Left ventricle myocardium inferior (tissue), 1 donor: ENCODE measurements at regions not wholly inside any gene's neighbourhood (a gene's known extent, or its start where the extent isn't known, plus 50 kb on each side); places are given as distances from the start of the nearest gene placed in this dataset.

Experiments
- DNase-seq: peaks from one replicate; pipeline ENCODE4 v3.0.0-alpha.2; 2020
- H3K27ac ChIP-seq: fragments of 200-600 bp; replicated peaks from 2 replicates; pipeline ENCODE4 v1.8.0; 2021
- H3K27me3 ChIP-seq: fragments of 200-600 bp; 2 replicates; pipeline ENCODE4 v1.8.0; 2021; ENCODE audit warnings: low read depth
- H3K36me3 ChIP-seq: fragments of 200-600 bp; 2 replicates; pipeline ENCODE4 v1.8.0; 2021
- H3K4me1 ChIP-seq: fragments of 200-600 bp; 2 replicates; pipeline ENCODE4 v1.8.0; 2021
- H3K4me3 ChIP-seq: fragments of 200-600 bp; 2 replicates; pipeline ENCODE4 v1.8.0; 2021; ENCODE audit warnings: mild to moderate bottlenecking, moderate library complexity
- H3K9me3 ChIP-seq: fragments of 200-600 bp; replicated peaks from 2 replicates; pipeline ENCODE4 v1.8.0; 2021
- intact Hi-C: fragments of 100-400 bp; cut with micrococcal nuclease; formaldehyde crosslinking; loops from one replicate; pipeline ENCODE4 v1.11.0; 2022
- TF ChIP-seq, protein P1 (sequence below): fragments of 200-600 bp; IDR thresholded peaks from 2 replicates; pipeline ENCODE4 v1.8.0; 2021; ENCODE audit warnings: antibody characterized with exemption, mild to moderate bottlenecking, borderline replicate concordance
- donor health status: DM: no; HTN: yes; CAD: no; lungs with severe emphysema.

DNA sequence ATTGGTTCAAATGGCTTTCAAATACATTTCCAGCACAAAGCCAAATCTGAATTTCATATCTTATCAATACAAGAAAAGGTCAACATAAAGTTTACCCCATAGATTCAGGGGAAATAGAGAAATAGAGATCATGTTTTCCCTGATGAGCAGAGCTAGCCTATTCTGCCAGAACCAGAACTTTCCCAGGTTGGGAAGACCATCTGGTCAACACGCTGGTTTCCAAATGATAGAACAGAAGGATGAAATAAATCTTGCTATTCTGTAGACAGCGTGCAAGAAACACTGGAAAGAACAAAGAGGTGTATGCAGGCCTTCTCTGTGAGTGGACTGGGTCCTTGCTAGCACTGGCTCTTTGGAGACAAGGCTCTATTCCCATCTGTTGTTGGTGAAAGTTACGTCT is 350.6 kb downstream of the NDFIP2 start:
- Histone ChIP-seq H3K27ac (no peak overlapping the region), H3K9me3 (no peaks in the 10 kb centered on the region), H3K36me3 (no peaks in the 10 kb centered on the region), H3K4me1 (peaks cover 13% of the 10 kb centered on the region), H3K4me3 (no peak overlapping the region), H3K27me3 (no peaks in the 10 kb centered on the region)
- intact Hi-C loops = no loop called here
- DNase-seq = no peak
- TF ChIP-seq, protein P1, sequence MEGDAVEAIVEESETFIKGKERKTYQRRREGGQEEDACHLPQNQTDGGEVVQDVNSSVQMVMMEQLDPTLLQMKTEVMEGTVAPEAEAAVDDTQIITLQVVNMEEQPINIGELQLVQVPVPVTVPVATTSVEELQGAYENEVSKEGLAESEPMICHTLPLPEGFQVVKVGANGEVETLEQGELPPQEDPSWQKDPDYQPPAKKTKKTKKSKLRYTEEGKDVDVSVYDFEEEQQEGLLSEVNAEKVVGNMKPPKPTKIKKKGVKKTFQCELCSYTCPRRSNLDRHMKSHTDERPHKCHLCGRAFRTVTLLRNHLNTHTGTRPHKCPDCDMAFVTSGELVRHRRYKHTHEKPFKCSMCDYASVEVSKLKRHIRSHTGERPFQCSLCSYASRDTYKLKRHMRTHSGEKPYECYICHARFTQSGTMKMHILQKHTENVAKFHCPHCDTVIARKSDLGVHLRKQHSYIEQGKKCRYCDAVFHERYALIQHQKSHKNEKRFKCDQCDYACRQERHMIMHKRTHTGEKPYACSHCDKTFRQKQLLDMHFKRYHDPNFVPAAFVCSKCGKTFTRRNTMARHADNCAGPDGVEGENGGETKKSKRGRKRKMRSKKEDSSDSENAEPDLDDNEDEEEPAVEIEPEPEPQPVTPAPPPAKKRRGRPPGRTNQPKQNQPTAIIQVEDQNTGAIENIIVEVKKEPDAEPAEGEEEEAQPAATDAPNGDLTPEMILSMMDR = no peak

GRCh38 chr13:79830945-79831344 is 350.0 kb downstream of the NDFIP2 start:
- no peak overlapping the region for H3K27ac ChIP-seq
- no peaks in the 10 kb centered on the region for H3K9me3 ChIP-seq
- H3K27me3 ChIP-seq = no peaks in the 10 kb centered on the region
- no peaks in the 10 kb centered on the region for H3K36me3 ChIP-seq
- peaks cover 13% of the 10 kb centered on the region for H3K4me1 ChIP-seq
- intact Hi-C loops = no loop called here
- no peak overlapping the region for H3K4me3 ChIP-seq
- TF ChIP-seq, protein P1 = no peak
- DNase-seq = no peak

- TF ChIP-seq, protein P1 = no peak
- intact Hi-C loops = no loop called here
- Histone ChIP-seq H3K9me3 (no peaks in the 10 kb centered on the region), H3K27ac (no peak overlapping the region), H3K36me3 (no peaks in the 10 kb centered on the region), H3K4me1 (peaks cover 13% of the 10 kb centered on the region), H3K4me3 (no peak overlapping the region), H3K27me3 (no peaks in the 10 kb centered on the region)
- DNase-seq = no peak
These were observed 349.5 kb downstream of the NDFIP2 start for GRCh38 chr13:79830426-79830825.

- Histone ChIP-seq H3K27me3 (no peaks in the 10 kb centered on the region), H3K4me1 (peaks cover 13% of the 10 kb centered on the region), H3K4me3 (no peak overlapping the region), H3K27ac (no peak overlapping the region), H3K9me3 (no peaks in the 10 kb centered on the region), H3K36me3 (no peaks in the 10 kb centered on the region)
- TF ChIP-seq, protein P1 = no peak
- no peak for DNase-seq
- intact Hi-C loops = no loop called here
These were observed 348.9 kb downstream of the NDFIP2 start for GRCh38 chr13:79829880-79830279.

DNA sequence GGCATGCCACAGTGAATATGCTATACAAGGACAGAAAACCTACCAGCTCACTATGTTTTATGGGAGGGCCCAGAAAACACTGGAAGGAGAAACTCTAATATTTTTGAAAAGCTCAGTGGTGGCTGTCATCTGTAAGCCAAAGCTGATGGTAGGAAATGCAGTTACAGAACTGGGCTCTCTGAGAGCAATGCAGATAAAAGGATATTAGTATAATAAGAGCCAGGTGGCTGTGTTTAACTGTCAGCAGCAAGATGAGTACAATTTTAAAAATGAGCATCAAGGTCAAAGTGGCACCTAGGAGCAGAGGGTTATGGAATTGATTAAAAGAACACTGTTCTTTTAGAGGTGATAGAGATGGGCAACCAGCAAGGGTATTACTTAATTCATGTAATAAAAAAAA is 345.0 kb downstream of the NDFIP2 start:
- intact Hi-C loops = no loop called here
- Histone ChIP-seq H3K4me3 (no peak overlapping the region), H3K9me3 (no peaks in the 10 kb centered on the region), H3K27me3 (no peaks in the 10 kb centered on the region), H3K27ac (no peak overlapping the region), H3K4me1 (no peaks in the 10 kb centered on the region), H3K36me3 (no peaks in the 10 kb centered on the region)
- DNase-seq = no peak
- TF ChIP-seq, protein P1 = no peak

DNA sequence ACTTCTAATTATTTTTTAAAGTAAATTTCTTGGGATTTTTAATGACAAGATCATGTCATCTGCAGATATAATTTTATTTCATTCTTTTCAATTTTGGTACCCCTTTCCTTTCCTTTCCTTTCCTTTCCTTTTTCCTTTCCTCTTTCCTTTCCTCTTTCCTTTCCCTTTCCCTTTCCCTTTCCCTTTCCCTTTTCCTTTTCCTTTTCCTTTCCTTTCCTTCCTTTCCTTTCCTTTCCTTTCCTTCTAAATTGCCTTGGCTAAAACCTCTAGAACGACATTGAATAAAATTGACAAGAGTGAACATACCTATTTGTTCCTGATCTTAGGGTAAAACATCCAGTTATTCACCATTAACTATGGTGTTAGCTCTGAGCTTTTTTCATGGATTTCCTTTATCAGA is 334.1 kb downstream of the NDFIP2 start:
- intact Hi-C loops = no loop called here
- TF ChIP-seq, protein P1 = no peak
- Histone ChIP-seq H3K36me3 (no peaks in the 10 kb centered on the region), H3K27me3 (no peaks in the 10 kb centered on the region), H3K9me3 (peaks cover 4% of the 10 kb centered on the region), H3K4me1 (no peaks in the 10 kb centered on the region), H3K4me3 (no peak overlapping the region), H3K27ac (no peak overlapping the region)
- no peak for DNase-seq
